NCI-H1105 treated with DMSO at 0.1 percent for 48 hours (cell line): ENCODE measurements at regions not wholly inside any gene's neighbourhood (a gene's known extent, or its start where the extent isn't known, plus 50 kb on each side); places are given as distances from the start of the nearest gene placed in this dataset.
"Not testable (repeated sequence)": the region's sequence is repeated elsewhere in the genome, so short reads cannot be mapped to it uniquely, and the experiment has no call there.

Source experiments
- DNase-seq: peaks from one replicate; lab custom pipeline; 2025; lab: John Stamatoyannopoulos, UW

- DNase-seq, result no peak
These were observed 533.9 kb upstream of the LRFN5 start for GRCh38 chr14:41072776-41073175.

GRCh38 chr14:41071351-41071750 is 535.3 kb upstream of the LRFN5 start:
- DNase-seq, result no peak

- DNase-seq, result no peak
These were observed 543.9 kb upstream of the LRFN5 start for GRCh38 chr14:41062826-41063225.

- no peak for DNase-seq
These were observed 551.1 kb upstream of the LRFN5 start for GRCh38 chr14:41055589-41055988.

- no peak for DNase-seq
These were observed 554.9 kb upstream of the LRFN5 start for GRCh38 chr14:41051801-41052200.

GRCh38 chr14:41047763-41048162 is 558.9 kb upstream of the LRFN5 start:
- no peak for DNase-seq

GRCh38 chr14:41037388-41037787 is 569.3 kb upstream of the LRFN5 start:
- no peak for DNase-seq

- DNase-seq, result no peak
These were observed 571.7 kb upstream of the LRFN5 start for GRCh38 chr14:41034969-41035368.

- no peak for DNase-seq
These were observed 583.7 kb upstream of the LRFN5 start for GRCh38 chr14:41022932-41023331.

GRCh38 chr14:41016213-41016612 is 590.5 kb upstream of the LRFN5 start:
- no peak for DNase-seq

- no peak for DNase-seq
These were observed 606.3 kb upstream of the LRFN5 start for GRCh38 chr14:41000350-41000749.

GRCh38 chr14:40989260-40989659 is 617.4 kb upstream of the LRFN5 start:
- no peak for DNase-seq

- no peak for DNase-seq
These were observed 619.2 kb upstream of the LRFN5 start for GRCh38 chr14:40987481-40987880.

GRCh38 chr14:40986655-40987054 is 620.0 kb upstream of the LRFN5 start:
- DNase-seq, result no peak

- no peak for DNase-seq
These were observed 621.1 kb upstream of the LRFN5 start for GRCh38 chr14:40985584-40985983.

GRCh38 chr14:40983604-40984003 is 623.1 kb upstream of the LRFN5 start:
- no peak for DNase-seq

- no peak for DNase-seq
These were observed 625.4 kb upstream of the LRFN5 start for GRCh38 chr14:40981247-40981646.

GRCh38 chr14:40960257-40960656 is 646.4 kb upstream of the LRFN5 start:
- DNase-seq, result not testable (repeated sequence)

GRCh38 chr14:40955131-40955505 is 651.6 kb upstream of the LRFN5 start:
- DNase-seq, result no peak

GRCh38 chr14:40954448-40955130 is 652.1 kb upstream of the LRFN5 start:
- DNase-seq, result not testable (repeated sequence)

- no peak for DNase-seq
These were observed 662.2 kb upstream of the LRFN5 start for GRCh38 chr14:40944521-40944920.

GRCh38 chr14:40936861-40937260 is 669.8 kb upstream of the LRFN5 start:
- DNase-seq, result no peak

- DNase-seq, result no peak
These were observed 686.3 kb upstream of the LRFN5 start for GRCh38 chr14:40920380-40920779.

- DNase-seq, result no peak
These were observed 695.5 kb upstream of the LRFN5 start for GRCh38 chr14:40911141-40911540.

GRCh38 chr14:40909906-40910305 is 696.8 kb upstream of the LRFN5 start:
- no peak for DNase-seq
